SJSA1 (cell line): ENCODE measurements at regions not wholly inside any gene's neighbourhood (a gene's known extent, or its start where the extent isn't known, plus 50 kb on each side); places are given as distances from the start of the nearest gene placed in this dataset.

ENCODE experiments used
- DNase-seq, 2 experiments: peaks; one replicate each; pipeline ENCODE4 v3.0.0-alpha.2; 2015 to 2020; ENCODE audit warnings: low spot score in 2 of 2, low read depth in 1 of 2
- H3K27ac ChIP-seq: fragments of 250-450 bp; sonication (Bioruptor Pico); 2 replicates; pipeline ENCODE4 v1.5.1; 2020; ENCODE audit warnings: mild to moderate bottlenecking, moderate library complexity
- H3K27me3 ChIP-seq: fragments of 250-450 bp; sonication (Bioruptor Pico); replicated peaks from 2 replicates; pipeline ENCODE4 v1.5.1; 2020; ENCODE audit warnings: mild to moderate bottlenecking, moderate library complexity
- H3K36me3 ChIP-seq: fragments of 250-450 bp; sonication (Bioruptor Pico); 2 replicates; pipeline ENCODE4 v1.5.1; 2020; ENCODE audit warnings: mild to moderate bottlenecking
- H3K4me1 ChIP-seq: fragments of 250-450 bp; sonication (Bioruptor Pico); replicated peaks from 2 replicates; pipeline ENCODE4 v1.6.1; 2021; ENCODE audit warnings: mild to moderate bottlenecking
- H3K4me3 ChIP-seq: fragments of 250-450 bp; sonication (Bioruptor Pico); 2 replicates; pipeline ENCODE4 v1.5.1; 2020; ENCODE audit warnings: mild to moderate bottlenecking
- H3K9me3 ChIP-seq: fragments of 250-450 bp; sonication (Bioruptor Pico); replicated peaks from 2 replicates; pipeline ENCODE4 v1.5.1; 2020; ENCODE audit warnings: mild to moderate bottlenecking

GRCh38 chr3:177580437-177580836, 383.2 kb upstream of the TBL1XR1 start:
- no peak for DNase-seq
- Histone ChIP-seq H3K4me3 (no peak overlapping the region), H3K9me3 (no peaks in the 10 kb centered on the region), H3K27me3 (no peaks in the 10 kb centered on the region), H3K36me3 (no peaks in the 10 kb centered on the region), H3K4me1 (no peaks in the 10 kb centered on the region), H3K27ac (no peak overlapping the region)

DNA sequence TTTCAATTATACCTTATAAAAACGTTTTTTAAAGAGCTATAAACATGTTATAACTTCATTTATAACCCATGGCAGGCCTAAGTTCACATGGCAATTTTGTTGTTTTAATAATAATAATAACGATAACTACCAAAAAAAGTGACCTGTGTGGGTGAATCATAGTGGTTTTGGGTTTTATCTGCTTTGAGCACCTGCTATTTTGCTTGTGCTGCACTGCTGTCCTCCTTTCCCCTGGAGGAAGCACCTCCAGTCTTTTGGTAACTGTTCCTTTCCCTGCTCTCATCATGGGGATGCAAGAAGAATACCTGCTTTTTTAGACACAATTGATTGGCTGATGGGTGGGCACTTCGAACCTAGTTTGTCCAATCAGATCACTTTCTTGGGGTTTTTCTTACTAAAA, 388.0 kb upstream of the TBL1XR1 start:
- H3K27ac ChIP-seq = no peak overlapping the region
- DNase-seq = no peak

GRCh38 chr3:177589041-177589650, 391.9 kb upstream of the TBL1XR1 start:
- no peak for DNase-seq
- no peaks in the 10 kb centered on the region for H3K9me3 ChIP-seq
- H3K36me3 ChIP-seq = no peaks in the 10 kb centered on the region
- H3K27ac ChIP-seq = peak overlapping the region; percentile 44
- no peaks in the 10 kb centered on the region for H3K27me3 ChIP-seq
- peaks cover 42% of the 10 kb centered on the region for H3K4me1 ChIP-seq
- H3K4me3 ChIP-seq = no peak overlapping the region

More for the DNA sequence above, 388.0 kb upstream of the TBL1XR1 start:
- Histone ChIP-seq H3K4me1 (peaks cover 15% of the 10 kb centered on the region), H3K36me3 (no peaks in the 10 kb centered on the region), H3K9me3 (no peaks in the 10 kb centered on the region), H3K27me3 (no peaks in the 10 kb centered on the region), H3K4me3 (no peak overlapping the region)

GRCh38 chr3:177589911-177590381, 392.7 kb upstream of the TBL1XR1 start:
- Histone ChIP-seq H3K36me3 (no peaks in the 10 kb centered on the region), H3K4me1 (peaks cover 42% of the 10 kb centered on the region), H3K27ac (peak overlapping the region; percentile 44), H3K4me3 (no peak overlapping the region), H3K9me3 (no peaks in the 10 kb centered on the region), H3K27me3 (no peaks in the 10 kb centered on the region)
- peak; percentile 62 to 88 for DNase-seq

- no peak overlapping the region for H3K4me3 ChIP-seq
- peaks cover 47% of the 10 kb centered on the region for H3K4me1 ChIP-seq
- no peaks in the 10 kb centered on the region for H3K27me3 ChIP-seq
- no peak for DNase-seq
- H3K36me3 ChIP-seq = no peaks in the 10 kb centered on the region
- no peaks in the 10 kb centered on the region for H3K9me3 ChIP-seq
- H3K27ac ChIP-seq = no peak overlapping the region
These were observed 393.5 kb upstream of the TBL1XR1 start for GRCh38 chr3:177590826-177591225.

DNA sequence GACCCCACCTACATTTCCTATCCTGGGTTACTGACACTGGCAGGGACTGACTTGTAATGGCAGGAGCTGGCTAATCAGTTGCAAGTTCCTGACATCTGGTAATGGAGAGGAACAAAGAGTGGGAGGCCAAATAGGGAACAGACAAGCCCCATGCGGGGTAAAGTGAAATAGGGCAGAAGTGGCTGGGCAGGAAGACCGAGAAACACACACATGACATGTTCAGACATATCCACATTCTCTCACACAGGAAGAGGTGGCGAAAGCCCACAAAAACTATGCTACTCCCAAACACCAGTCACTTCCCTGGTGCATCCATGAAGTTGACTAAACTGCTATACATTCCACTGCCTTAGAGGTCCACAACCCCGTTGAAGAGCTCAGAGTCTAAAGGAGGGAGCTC, 394.1 kb upstream of the TBL1XR1 start:
- no peak overlapping the region for H3K4me3 ChIP-seq
- DNase-seq = no peak
- no peak overlapping the region for H3K27ac ChIP-seq
- H3K27me3 ChIP-seq = no peaks in the 10 kb centered on the region
- H3K36me3 ChIP-seq = no peaks in the 10 kb centered on the region
- H3K4me1 ChIP-seq = peaks cover 53% of the 10 kb centered on the region
- no peaks in the 10 kb centered on the region for H3K9me3 ChIP-seq

DNA sequence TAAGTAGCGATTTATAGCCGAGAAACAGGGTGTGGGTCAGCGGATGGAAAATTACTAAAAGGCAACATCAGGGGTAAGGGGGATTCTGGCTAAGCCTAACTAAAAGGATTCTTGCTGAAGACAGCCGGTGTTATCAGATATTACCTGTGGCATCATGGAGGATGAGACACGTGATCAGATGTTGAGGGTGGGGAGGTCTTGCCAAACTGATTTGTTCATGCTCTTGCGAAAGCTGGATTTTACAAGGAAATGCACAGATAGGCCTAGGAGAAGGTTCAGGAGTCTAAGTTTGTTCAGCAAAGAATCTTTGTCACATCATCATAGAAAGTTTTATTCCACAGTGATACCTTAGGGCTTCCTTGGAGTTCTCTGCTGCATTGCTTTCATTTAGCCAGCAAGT, 396.8 kb upstream of the TBL1XR1 start:
- H3K36me3 ChIP-seq = no peaks in the 10 kb centered on the region
- no peak overlapping the region for H3K27ac ChIP-seq
- H3K4me3 ChIP-seq = no peak overlapping the region
- peaks cover 66% of the 10 kb centered on the region for H3K4me1 ChIP-seq
- no peaks in the 10 kb centered on the region for H3K9me3 ChIP-seq
- no peaks in the 10 kb centered on the region for H3K27me3 ChIP-seq
- DNase-seq = no peak

DNA sequence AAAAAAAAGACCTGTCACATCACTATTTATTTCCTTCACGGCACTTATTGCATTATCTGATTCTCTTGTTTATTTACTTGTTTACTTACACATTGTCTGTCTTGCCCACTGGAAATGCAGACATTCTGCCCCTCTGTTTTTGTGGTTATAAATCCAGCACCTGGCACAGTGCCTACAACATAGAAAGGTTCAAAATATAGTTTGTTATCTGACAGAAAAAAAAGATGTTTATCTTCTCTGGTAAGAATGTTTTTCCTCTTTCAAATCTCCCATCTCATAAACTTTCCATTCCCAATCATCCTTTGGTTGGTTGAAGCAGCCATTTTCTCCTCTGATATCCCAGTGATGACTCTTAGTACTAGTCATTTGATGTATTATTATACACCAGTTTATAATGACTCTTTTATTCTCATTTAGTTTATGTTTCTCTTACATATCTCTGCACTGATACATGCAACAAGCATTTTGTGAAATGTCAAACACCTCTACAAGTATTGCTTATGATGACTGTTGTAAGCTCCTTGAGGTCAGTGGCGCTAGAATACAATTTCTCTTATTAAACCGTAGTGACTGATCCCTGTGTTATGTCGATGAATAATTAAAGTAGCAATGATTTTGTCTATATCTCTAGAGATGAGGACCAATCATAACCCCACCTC, 398.4 kb upstream of the TBL1XR1 start:
- Histone ChIP-seq H3K4me3 (no peak overlapping the region), H3K4me1 (peaks cover 52% of the 10 kb centered on the region)

GRCh38 chr3:177596248-177596815, 399.1 kb upstream of the TBL1XR1 start:
- Histone ChIP-seq H3K27ac (no peak overlapping the region; the same call in 1 of the 2 replicates), H3K36me3 (no peaks in the 10 kb centered on the region), H3K4me3 (no peak overlapping the region), H3K9me3 (no peaks in the 10 kb centered on the region), H3K4me1 (peaks cover 45% of the 10 kb centered on the region), H3K27me3 (no peaks in the 10 kb centered on the region)
- DNase-seq = no peak

More for the DNA sequence above, 398.4 kb upstream of the TBL1XR1 start:
- no peaks in the 10 kb centered on the region for H3K36me3 ChIP-seq
- DNase-seq = no peak
- H3K27ac ChIP-seq = no peak overlapping the region; the same call in 1 of the 2 replicates
- no peaks in the 10 kb centered on the region for H3K9me3 ChIP-seq
- no peaks in the 10 kb centered on the region for H3K27me3 ChIP-seq

DNA sequence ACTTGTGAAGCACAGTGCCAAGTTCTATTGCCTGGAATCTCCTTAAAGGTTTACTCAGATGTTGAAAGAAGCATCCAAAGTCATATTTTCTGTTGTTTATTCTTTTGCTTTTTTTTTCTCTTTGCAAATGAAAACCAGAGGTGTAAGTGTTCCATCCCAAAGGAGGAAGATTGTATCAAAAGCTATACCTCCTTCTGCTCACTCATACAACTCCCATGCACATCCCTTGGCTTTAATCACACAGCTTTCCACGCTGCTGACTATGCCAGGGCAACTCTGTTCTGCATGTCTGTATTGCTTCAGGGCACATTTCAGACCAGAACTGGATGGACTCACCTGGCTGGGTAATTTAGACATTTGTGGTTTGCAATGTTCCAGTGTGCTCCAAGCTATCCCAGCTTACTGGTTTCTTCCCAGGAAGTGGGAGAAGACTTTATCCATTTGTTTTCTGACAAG, 399.6 kb upstream of the TBL1XR1 start:
- H3K9me3 ChIP-seq = no peaks in the 10 kb centered on the region
- H3K4me1 ChIP-seq = peaks cover 42% of the 10 kb centered on the region
- no peak for DNase-seq
- H3K4me3 ChIP-seq = no peak overlapping the region
- no peaks in the 10 kb centered on the region for H3K36me3 ChIP-seq
- no peak overlapping the region for H3K27ac ChIP-seq
- no peaks in the 10 kb centered on the region for H3K27me3 ChIP-seq

DNA sequence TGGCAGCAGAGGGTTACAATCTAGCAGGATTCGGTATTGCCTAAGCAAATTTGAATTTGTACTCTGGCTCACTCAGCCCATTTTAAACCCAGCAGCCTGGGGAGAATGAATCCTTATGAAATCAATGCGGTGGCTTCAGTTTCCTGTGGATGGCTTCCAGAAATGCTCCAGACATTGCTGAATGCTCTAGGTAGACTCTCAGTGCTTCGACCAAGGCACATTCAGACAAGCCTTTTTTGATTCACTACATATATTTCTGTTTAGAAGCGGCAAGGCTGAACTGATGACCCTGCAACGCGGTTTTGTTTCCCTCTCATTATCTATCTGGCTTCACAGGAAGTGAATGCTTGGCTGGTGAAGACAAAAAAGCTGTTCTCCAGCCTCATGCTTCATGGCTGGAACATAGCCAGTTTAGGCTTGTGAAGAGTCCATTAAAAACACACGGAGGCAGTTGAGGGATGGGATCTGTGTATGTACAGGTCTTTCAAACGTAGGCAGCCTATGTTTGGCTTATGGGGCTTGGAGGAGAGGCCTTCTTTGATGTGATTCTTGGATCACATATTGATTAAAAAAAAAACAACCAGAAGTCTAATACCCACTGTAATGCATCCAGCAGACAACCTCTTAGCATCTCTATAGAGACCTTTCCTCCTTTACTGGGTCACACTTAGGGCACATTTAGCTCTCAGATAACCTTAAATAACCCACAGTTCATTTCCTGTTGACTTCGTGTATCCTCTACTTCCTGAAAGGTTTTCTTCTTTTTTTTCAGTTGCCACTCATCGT, 400.2 kb upstream of the TBL1XR1 start:
- peak in 1 of 2 experiments; percentile 42 for DNase-seq
- Histone ChIP-seq H3K4me3 (no peak overlapping the region), H3K27ac (0 out of 2 replicates have a peak overlapping the region, but pooled peaks have one; percentile 8), H3K9me3 (no peaks in the 10 kb centered on the region), H3K27me3 (no peaks in the 10 kb centered on the region), H3K4me1 (peaks cover 42% of the 10 kb centered on the region), H3K36me3 (no peaks in the 10 kb centered on the region)

GRCh38 chr3:177598097-177598833, 401.0 kb upstream of the TBL1XR1 start:
- no peak overlapping the region for H3K27ac ChIP-seq
- DNase-seq = no peak
- H3K36me3 ChIP-seq = no peaks in the 10 kb centered on the region
- H3K9me3 ChIP-seq = no peaks in the 10 kb centered on the region
- H3K27me3 ChIP-seq = no peaks in the 10 kb centered on the region
- H3K4me3 ChIP-seq = no peak overlapping the region
- peaks cover 40% of the 10 kb centered on the region for H3K4me1 ChIP-seq

DNA sequence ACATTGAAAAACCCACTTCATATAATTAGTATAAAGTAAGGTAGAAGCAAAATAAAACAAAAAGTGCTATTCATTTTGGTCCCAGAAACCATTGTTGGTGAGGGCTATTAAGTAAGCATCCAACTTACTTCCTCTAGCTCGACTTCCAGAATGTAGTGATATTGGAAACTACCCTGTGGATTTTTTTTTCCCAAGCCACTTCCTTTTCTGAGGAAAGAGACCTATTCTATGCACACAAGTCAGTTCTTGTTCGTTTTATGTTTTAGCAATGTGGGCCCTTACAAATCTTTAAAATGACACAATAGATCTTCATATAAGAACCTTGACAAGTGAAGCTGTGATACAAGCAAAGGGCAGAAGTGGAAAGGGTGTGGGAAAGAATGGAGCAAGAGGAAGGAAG, 402.0 kb upstream of the TBL1XR1 start:
- Histone ChIP-seq H3K27ac (no peak overlapping the region), H3K27me3 (no peaks in the 10 kb centered on the region), H3K9me3 (no peaks in the 10 kb centered on the region), H3K4me3 (no peak overlapping the region), H3K4me1 (peaks cover 49% of the 10 kb centered on the region), H3K36me3 (no peaks in the 10 kb centered on the region)
- DNase-seq = no peak
